ENCODE measurements at regions not wholly inside any gene's neighbourhood (a gene's known extent, or its start where the extent isn't known, plus 50 kb on each side); places are given as distances from the start of the nearest gene placed in this dataset.
A peak's percentile ranks its signal among the peaks of the same experiment; 100 is the strongest.
"Not testable (repeated sequence)": the region's sequence is repeated elsewhere in the genome, so short reads cannot be mapped to it uniquely, and the experiment has no call there.

DNA sequence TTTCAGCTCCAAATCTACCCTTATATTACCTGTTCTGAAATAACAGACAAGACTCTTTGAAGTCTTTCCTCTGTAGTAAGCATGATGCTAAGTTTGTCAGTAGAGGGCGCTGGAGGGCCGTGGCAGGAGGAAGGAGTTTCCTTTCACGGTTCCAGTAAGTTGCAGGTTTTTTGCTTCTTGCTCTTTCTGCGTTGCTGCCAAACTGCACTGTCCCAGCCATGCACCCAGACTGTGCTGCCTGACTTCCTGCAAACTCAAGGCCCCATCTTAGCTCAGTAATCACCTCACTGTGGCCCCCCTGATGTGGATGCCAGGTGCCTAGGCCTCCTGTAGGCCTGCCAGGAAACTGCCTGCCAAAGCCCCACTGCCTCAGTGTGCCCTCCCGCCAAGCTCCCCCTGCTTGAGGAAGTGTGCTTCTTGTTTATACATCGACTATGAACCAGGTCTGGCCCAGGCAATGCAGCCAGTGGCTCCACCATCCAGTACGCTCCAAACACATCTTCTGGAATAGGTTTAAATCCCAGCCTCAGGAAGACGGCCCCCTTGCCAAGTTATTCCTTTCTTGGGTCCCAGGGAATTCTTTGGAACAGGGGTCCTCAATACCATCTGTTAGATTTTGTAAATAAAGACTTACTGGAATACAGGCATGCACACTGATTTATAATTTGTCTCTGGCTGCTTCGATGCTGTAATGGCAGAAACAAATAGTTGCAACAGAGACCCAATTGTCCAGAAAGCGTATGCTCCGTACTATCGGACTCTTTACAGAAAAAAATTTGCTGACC, 193.7 kb upstream of the LRIG3 start:
- TF ChIP-seq, protein P1, sequence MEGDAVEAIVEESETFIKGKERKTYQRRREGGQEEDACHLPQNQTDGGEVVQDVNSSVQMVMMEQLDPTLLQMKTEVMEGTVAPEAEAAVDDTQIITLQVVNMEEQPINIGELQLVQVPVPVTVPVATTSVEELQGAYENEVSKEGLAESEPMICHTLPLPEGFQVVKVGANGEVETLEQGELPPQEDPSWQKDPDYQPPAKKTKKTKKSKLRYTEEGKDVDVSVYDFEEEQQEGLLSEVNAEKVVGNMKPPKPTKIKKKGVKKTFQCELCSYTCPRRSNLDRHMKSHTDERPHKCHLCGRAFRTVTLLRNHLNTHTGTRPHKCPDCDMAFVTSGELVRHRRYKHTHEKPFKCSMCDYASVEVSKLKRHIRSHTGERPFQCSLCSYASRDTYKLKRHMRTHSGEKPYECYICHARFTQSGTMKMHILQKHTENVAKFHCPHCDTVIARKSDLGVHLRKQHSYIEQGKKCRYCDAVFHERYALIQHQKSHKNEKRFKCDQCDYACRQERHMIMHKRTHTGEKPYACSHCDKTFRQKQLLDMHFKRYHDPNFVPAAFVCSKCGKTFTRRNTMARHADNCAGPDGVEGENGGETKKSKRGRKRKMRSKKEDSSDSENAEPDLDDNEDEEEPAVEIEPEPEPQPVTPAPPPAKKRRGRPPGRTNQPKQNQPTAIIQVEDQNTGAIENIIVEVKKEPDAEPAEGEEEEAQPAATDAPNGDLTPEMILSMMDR (IDR thresholded peaks at IDR 0.05; ENCODE audit: insufficient read depth in 1 of 2, low read depth in 1 of 2, low read length in 1 of 2, severe bottlenecking in 1 of 2, unreplicated experiment in 1 of 2): peak; percentile 88 to 89
- no peaks in the 10 kb centered on the region for H3K27me3 Mint-ChIP-seq (ENCODE audit: insufficient read depth, unreplicated experiment)
- H3K36me3 ChIP-seq (ENCODE audit: control insufficient read depth, insufficient read depth, low read length): no peaks in the 10 kb centered on the region
- no peak overlapping the region for H3K4me3 Mint-ChIP-seq (ENCODE audit: unreplicated experiment)
- H3K27me3 ChIP-seq (replicated peaks; ENCODE audit: control insufficient read depth, insufficient read depth, low read length): no peaks in the 10 kb centered on the region
- POLR2A ChIA-PET: no interaction called here
- intact Hi-C loops (cut with micrococcal nuclease; ENCODE audit: unreplicated experiment): loop anchor here (1.0 kb wide), 5 partner anchors 36 to 768 kb away; no protein-coding TSS in a partner anchor
- H3K9me3 Mint-ChIP-seq (ENCODE audit: unreplicated experiment): no peaks in the 10 kb centered on the region
- H3K9me3 ChIP-seq: no peaks in the 10 kb centered on the region
- H3K4me1 ChIP-seq: no peaks in the 10 kb centered on the region
- peak; percentile 74 to 80 for DNase-seq
- peaks cover 4% of the 10 kb centered on the region for H3K36me3 Mint-ChIP-seq (ENCODE audit: insufficient read depth, unreplicated experiment)
- no TSS peak for BruUV-seq (replicated peaks)
- H3K4me3 ChIP-seq (ENCODE audit: low read depth, low read length): no peak overlapping the region
- no peak overlapping the region for H3K27ac Mint-ChIP-seq (ENCODE audit: unreplicated experiment)
- no peaks in the 10 kb centered on the region for H3K4me1 Mint-ChIP-seq (ENCODE audit: low read depth, unreplicated experiment)
- CTCF ChIA-PET: interaction anchor here (0.7 kb wide), 1 partner anchor 259 kb away, joined by 3 read pairs; no protein-coding TSS in a partner anchor

DNA sequence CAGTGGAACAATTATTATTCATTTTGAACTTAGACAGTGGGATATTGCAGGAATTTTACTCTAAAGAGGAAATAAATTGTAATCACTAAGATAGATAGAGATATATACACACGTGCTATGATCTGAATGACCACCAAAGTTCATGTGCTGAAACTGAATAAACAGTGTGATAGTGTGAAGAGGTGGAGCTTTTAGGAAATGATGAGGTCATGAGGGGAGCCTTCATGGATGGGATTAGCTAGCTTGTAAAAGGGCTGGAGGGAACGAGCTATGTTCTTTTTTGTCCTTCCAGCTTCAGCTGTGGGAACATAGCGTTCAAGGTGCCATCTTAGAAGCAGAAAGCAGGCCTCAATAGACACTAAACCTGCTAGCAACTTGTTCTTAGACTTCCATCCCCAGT, 191.5 kb upstream of the LRIG3 start:
- H3K4me1 Mint-ChIP-seq (ENCODE audit: low read depth, unreplicated experiment): no peaks in the 10 kb centered on the region
- Histone ChIP-seq H3K27me3 (replicated peaks; ENCODE audit: control insufficient read depth, insufficient read depth, low read length) (no peaks in the 10 kb centered on the region), H3K4me1 (no peaks in the 10 kb centered on the region), H3K4me3 (ENCODE audit: low read depth, low read length) (no peak overlapping the region), H3K9me3 (no peaks in the 10 kb centered on the region), H3K36me3 (ENCODE audit: control insufficient read depth, insufficient read depth, low read length) (no peaks in the 10 kb centered on the region)
- peaks cover 4% of the 10 kb centered on the region for H3K36me3 Mint-ChIP-seq (ENCODE audit: insufficient read depth, unreplicated experiment)
- ChIA-PET CTCF (no interaction called here), POLR2A (no interaction called here)
- no peak overlapping the region for H3K4me3 Mint-ChIP-seq (ENCODE audit: unreplicated experiment)
- no peak for DNase-seq
- H3K27ac Mint-ChIP-seq (ENCODE audit: unreplicated experiment): no peak overlapping the region
- TF ChIP-seq, protein P1 (IDR thresholded peaks at IDR 0.05; ENCODE audit: insufficient read depth in 1 of 2, low read depth in 1 of 2, low read length in 1 of 2, severe bottlenecking in 1 of 2, unreplicated experiment in 1 of 2): no peak
- H3K27me3 Mint-ChIP-seq (ENCODE audit: insufficient read depth, unreplicated experiment): no peaks in the 10 kb centered on the region
- H3K9me3 Mint-ChIP-seq (ENCODE audit: unreplicated experiment): no peaks in the 10 kb centered on the region
- intact Hi-C loops (cut with micrococcal nuclease; ENCODE audit: unreplicated experiment): no loop called here
- no TSS peak for BruUV-seq (replicated peaks)

DNA sequence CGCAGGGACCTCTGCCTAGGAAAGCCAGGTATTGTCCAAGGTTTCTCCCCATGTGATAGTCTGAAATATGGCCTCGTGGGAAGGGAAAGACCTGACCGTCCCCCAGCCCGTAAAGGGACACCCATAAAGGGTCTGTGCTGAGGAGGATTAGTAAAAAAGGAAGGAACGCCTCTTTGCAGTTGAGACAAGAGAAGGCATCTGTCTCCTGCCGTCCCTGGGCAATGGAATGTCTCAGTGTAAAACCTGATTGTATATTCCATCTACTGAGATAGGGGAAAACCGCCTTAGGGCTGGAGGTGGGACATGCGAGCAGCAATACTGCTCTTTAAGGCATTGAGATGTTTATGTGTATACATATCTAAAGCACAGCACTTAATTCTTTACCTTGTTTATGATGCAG, 188.2 kb upstream of the LRIG3 start:
- H3K36me3 Mint-ChIP-seq (ENCODE audit: insufficient read depth, unreplicated experiment); H3K4me3 ChIP-seq (ENCODE audit: low read depth, low read length); intact Hi-C loops (cut with micrococcal nuclease; ENCODE audit: unreplicated experiment); H3K27me3 ChIP-seq (replicated peaks; ENCODE audit: control insufficient read depth, insufficient read depth, low read length); POLR2A ChIA-PET; H3K9me3 ChIP-seq; H3K4me1 Mint-ChIP-seq (ENCODE audit: low read depth, unreplicated experiment); CTCF ChIA-PET; H3K9me3 Mint-ChIP-seq (ENCODE audit: unreplicated experiment); H3K4me3 Mint-ChIP-seq (ENCODE audit: unreplicated experiment); BruUV-seq (replicated peaks); DNase-seq; H3K36me3 ChIP-seq (ENCODE audit: control insufficient read depth, insufficient read depth, low read length); H3K27ac Mint-ChIP-seq (ENCODE audit: unreplicated experiment); H3K27me3 Mint-ChIP-seq (ENCODE audit: insufficient read depth, unreplicated experiment); H3K4me1 ChIP-seq: not testable (repeated sequence)

Data from Caco-2 (cell line).